ENCODE measurements at regions not wholly inside any gene's neighbourhood (a gene's known extent, or its start where the extent isn't known, plus 50 kb on each side); places are given as distances from the start of the nearest gene placed in this dataset.

- no peak for FAIRE-seq
- intact Hi-C loops (cut with DNase I) = no loop called here
- H3K27ac ChIP-seq (ENCODE audit: low read depth in 2 of 2, low read length in 2 of 2) = no peak overlapping the region
- no peaks in the 10 kb centered on the region for H3K4me1 ChIP-seq (ENCODE audit: control insufficient read depth in 2 of 3, insufficient read depth in 2 of 3, low read depth in 1 of 3, low read length in 3 of 3)
- H3K27me3 ChIP-seq (ENCODE audit: control insufficient read depth, insufficient read depth, low read length) = no peaks in the 10 kb centered on the region
- TF ChIP-seq CTCF (IDR thresholded peaks at IDR 0.05; ENCODE audit: borderline replicate concordance, extremely low read depth, insufficient read depth) = no peak
- no peaks in the 10 kb centered on the region for H3K36me3 ChIP-seq (ENCODE audit: control insufficient read depth in 2 of 3, insufficient read depth in 3 of 3, low read length in 3 of 3)
- no peak overlapping the region for H3K9ac ChIP-seq (ENCODE audit: low read length in 3 of 3)
- no peak for DNase-seq
- no peak overlapping the region for H3K4me3 ChIP-seq (ENCODE audit: low read length in 3 of 3)
- no peaks in the 10 kb centered on the region for H3K9me3 ChIP-seq (ENCODE audit: control insufficient read depth in 2 of 3, insufficient read depth in 1 of 3, low read length in 3 of 3)
Measured at GRCh38 chr4:57448901-57449300, 338.7 kb upstream of the IGFBP7 start.

- no peaks in the 10 kb centered on the region for H3K36me3 ChIP-seq (ENCODE audit: control insufficient read depth in 2 of 3, insufficient read depth in 3 of 3, low read length in 3 of 3)
- TF ChIP-seq CTCF (IDR thresholded peaks at IDR 0.05; ENCODE audit: borderline replicate concordance, extremely low read depth, insufficient read depth) = no peak
- DNase-seq (no peak), FAIRE-seq (no peak)
- H3K9ac ChIP-seq (ENCODE audit: low read length in 3 of 3) = no peak overlapping the region
- no peak overlapping the region for H3K27ac ChIP-seq (ENCODE audit: low read depth in 2 of 2, low read length in 2 of 2)
- no peaks in the 10 kb centered on the region for H3K9me3 ChIP-seq (ENCODE audit: control insufficient read depth in 2 of 3, insufficient read depth in 1 of 3, low read length in 3 of 3)
- no peaks in the 10 kb centered on the region for H3K27me3 ChIP-seq (ENCODE audit: control insufficient read depth, insufficient read depth, low read length)
- intact Hi-C loops (cut with DNase I) = no loop called here
- H3K4me3 ChIP-seq (ENCODE audit: low read length in 3 of 3) = no peak overlapping the region
- H3K4me1 ChIP-seq (ENCODE audit: control insufficient read depth in 2 of 3, insufficient read depth in 2 of 3, low read depth in 1 of 3, low read length in 3 of 3) = no peaks in the 10 kb centered on the region
Measured at GRCh38 chr4:57448452-57448851, 338.3 kb upstream of the IGFBP7 start.

- intact Hi-C loops (cut with DNase I) = no loop called here
Measured at GRCh38 chr4:57446266-57446665, 336.1 kb upstream of the IGFBP7 start.

More at GRCh38 chr4:57446266-57446665, 336.1 kb upstream of the IGFBP7 start:
- Histone ChIP-seq H3K9me3 (ENCODE audit: control insufficient read depth in 2 of 3, insufficient read depth in 1 of 3, low read length in 3 of 3) (no peaks in the 10 kb centered on the region), H3K27ac (ENCODE audit: low read depth in 2 of 2, low read length in 2 of 2) (no peak overlapping the region), H3K9ac (ENCODE audit: low read length in 3 of 3) (no peak overlapping the region), H3K4me1 (ENCODE audit: control insufficient read depth in 2 of 3, insufficient read depth in 2 of 3, low read depth in 1 of 3, low read length in 3 of 3) (no peaks in the 10 kb centered on the region), H3K27me3 (ENCODE audit: control insufficient read depth, insufficient read depth, low read length) (no peaks in the 10 kb centered on the region), H3K36me3 (ENCODE audit: control insufficient read depth in 2 of 3, insufficient read depth in 3 of 3, low read length in 3 of 3) (no peaks in the 10 kb centered on the region), H3K4me3 (ENCODE audit: low read length in 3 of 3) (no peak overlapping the region)
- FAIRE-seq = no peak
- no peak for DNase-seq
- no peak for TF ChIP-seq CTCF (IDR thresholded peaks at IDR 0.05; ENCODE audit: borderline replicate concordance, extremely low read depth, insufficient read depth)

All from kidney (tissue), 13 donors.